H1 (cell line): ENCODE measurements at regions not wholly inside any gene's neighbourhood (a gene's known extent, or its start where the extent isn't known, plus 50 kb on each side); places are given as distances from the start of the nearest gene placed in this dataset.
A peak's percentile ranks its signal among the peaks of the same experiment; 100 is the strongest.

Experiments used
- CTCF ChIA-PET: fragments of 300-600 bp; sonication (Branson Sonifier 250); formaldehyde crosslinking; loops from one replicate; lab custom pipeline; 2021; ENCODE audit not compliant: partially characterized antibody; lab: Charles Lee
- POLR2A ChIA-PET: fragments of 300-600 bp; sonication (Branson Sonifier 250); formaldehyde crosslinking; loops from one replicate; lab custom pipeline; 2021; ENCODE audit warnings: inconsistent platforms; ENCODE audit not compliant: partially characterized antibody; lab: Charles Lee
- DNase-seq, 2 experiments: peaks; one replicate each; pipeline versions ENCODE4 v3.0.0 to v3.0.0-alpha.2; 2010 to 2022; ENCODE audit warnings: low spot score in 2 of 2, low read depth in 1 of 2, mixed read lengths in 1 of 2
- FAIRE-seq: peaks from 2 replicates; lab custom pipeline; 2011; peaks lifted over from hg19 to GRCh38; lab: Jason Lieb, UNC
- H2AFZ ChIP-seq: 2 replicates; pipeline ENCODE4 v1.8.1; 2012; ENCODE audit warnings: low read length, inconsistent platforms
- H2AK5ac ChIP-seq: 2 replicates; pipeline ENCODE4 v1.6.1; 2013; ENCODE audit warnings: low read depth, low read length
- H2BK120ac ChIP-seq: replicated peaks from 2 replicates; pipeline ENCODE3; 2013; ENCODE audit warnings: low read depth, low read length, inconsistent platforms
- H2BK12ac ChIP-seq: 2 replicates; pipeline ENCODE4 v1.6.1; 2013; ENCODE audit warnings: low read depth, low read length
- H2BK15ac ChIP-seq: 2 replicates; pipeline ENCODE4 v1.6.1; 2013; ENCODE audit warnings: low read length
- H2BK20ac ChIP-seq: 2 replicates; pipeline ENCODE4 v1.6.1; 2013; ENCODE audit warnings: low read length
- H2BK5ac ChIP-seq: 2 replicates; pipeline ENCODE4 v1.6.1; 2013; ENCODE audit warnings: low read depth, low read length
- H3K14ac ChIP-seq: 2 replicates; pipeline ENCODE4 v1.6.1; 2013; ENCODE audit warnings: inconsistent platforms; ENCODE audit not compliant: insufficient read length
- H3K18ac ChIP-seq: 2 replicates; pipeline ENCODE4 v1.6.1; 2013; ENCODE audit warnings: low read length; ENCODE audit errors: extremely low read depth
- H3K23ac ChIP-seq: 2 replicates; pipeline ENCODE4 v1.6.1; 2013; ENCODE audit warnings: inconsistent platforms; ENCODE audit not compliant: insufficient read length
- H3K23me2 ChIP-seq: 2 replicates; pipeline ENCODE4 v1.6.1; 2013; ENCODE audit warnings: low read depth, low read length
- H3K27ac ChIP-seq: 2 replicates; pipeline ENCODE4 v1.6.1; 2011; ENCODE audit warnings: low read depth, low read length, inconsistent platforms
- H3K27me3 ChIP-seq, 4 experiments: replicated peaks in 1 of 4; 1 replicate in 1 of 4; 2 replicates in 3 of 4; pipeline versions ENCODE4 v1.6.1 to v1.8.1; 2011 to 2013; ENCODE audit warnings: low read length in 3 of 4, mild to moderate bottlenecking in 3 of 4, inconsistent platforms in 2 of 4, mixed read lengths in 2 of 4, moderate library complexity in 1 of 4; ENCODE audit not compliant: control insufficient read depth in 3 of 4, insufficient read depth in 3 of 4; ENCODE audit errors: extremely low read depth in 1 of 4
- H3K36me3 ChIP-seq, 4 experiments: 2 replicates each; pipeline versions ENCODE4 v1.6.1 to v1.8.1; 2011 to 2013; ENCODE audit warnings: mild to moderate bottlenecking in 4 of 4, low read length in 3 of 4, moderate library complexity in 2 of 4, control low read depth in 1 of 4, inconsistent platforms in 1 of 4; ENCODE audit not compliant: insufficient read depth in 4 of 4, control insufficient read depth in 2 of 4
- H3K4ac ChIP-seq: replicated peaks from 2 replicates; pipeline ENCODE3; 2013; ENCODE audit warnings: low read length, low read depth, mixed read lengths, inconsistent platforms; ENCODE audit not compliant: insufficient read length
- H3K4me1 ChIP-seq, 4 experiments: replicated peaks in 1 of 4; 1 replicate in 1 of 4; 2 replicates in 3 of 4; pipeline versions ENCODE4 v1.6.1 to v1.8.1; 2011 to 2013; ENCODE audit warnings: low read length in 3 of 4, inconsistent platforms in 2 of 4, mixed read lengths in 1 of 4; ENCODE audit not compliant: insufficient read depth in 4 of 4, control insufficient read depth in 3 of 4
- H3K4me2 ChIP-seq, 2 experiments: 2 replicates each; pipeline versions ENCODE4 v1.6.1 to v1.8.1; 2011 to 2013; ENCODE audit warnings: low read depth in 2 of 2, low read length in 2 of 2, control low read depth in 1 of 2, inconsistent platforms in 1 of 2, mild to moderate bottlenecking in 1 of 2; ENCODE audit not compliant: insufficient read depth in 1 of 2
- H3K4me3 ChIP-seq, 4 experiments: fragments of 200-600, 300-600 bp in 1 of 4; sonication (generic), shearing (Covaris generic), sonication (Bioruptor Twin) in 1 of 4; 2 replicates each; pipeline versions ENCODE4 v1.5.1 to v1.8.1; 2011 to 2016; ENCODE audit warnings: low read length in 4 of 4, low read depth in 3 of 4, control low read depth in 2 of 4, inconsistent platforms in 2 of 4, mild to moderate bottlenecking in 2 of 4, mixed read lengths in 1 of 4, moderate library complexity in 1 of 4; ENCODE audit not compliant: insufficient read depth in 2 of 4; ENCODE audit errors: extremely low read depth in 1 of 4
- H3K56ac ChIP-seq: replicated peaks from 2 replicates; pipeline ENCODE3; 2013; ENCODE audit warnings: low read depth, mild to moderate bottlenecking, mixed read lengths, low read length, inconsistent platforms; ENCODE audit not compliant: insufficient read length
- H3K79me1 ChIP-seq: 2 replicates; pipeline ENCODE4 v1.6.1; 2013; ENCODE audit warnings: low read depth, low read length, control low read depth
- H3K79me2 ChIP-seq, 2 experiments: 2 replicates each; pipeline versions ENCODE4 v1.6.1 to v1.8.1; 2012 to 2013; ENCODE audit warnings: low read length in 2 of 2, mild to moderate bottlenecking in 2 of 2, inconsistent platforms in 1 of 2; ENCODE audit not compliant: insufficient read depth in 2 of 2, control insufficient read depth in 1 of 2
- H3K9ac ChIP-seq, 4 experiments: replicated peaks in 1 of 4; 1 replicate in 1 of 4; 2 replicates in 3 of 4; pipeline versions ENCODE4 v1.6.1 to v1.8.1; 2011 to 2013; ENCODE audit warnings: low read depth in 3 of 4, low read length in 3 of 4, control low read depth in 2 of 4, mild to moderate bottlenecking in 2 of 4, moderate library complexity in 2 of 4, inconsistent platforms in 1 of 4; ENCODE audit errors: extremely low read depth in 1 of 4
- H3K9me3 ChIP-seq, 2 experiments: 2 replicates each; pipeline versions ENCODE4 v1.6.1 to v1.8.1; 2012 to 2013; ENCODE audit warnings: mild to moderate bottlenecking in 2 of 2, moderate library complexity in 2 of 2, control low read depth in 1 of 2, inconsistent platforms in 1 of 2, low read depth in 1 of 2, low read length in 1 of 2, mixed read lengths in 1 of 2; ENCODE audit not compliant: insufficient read depth in 2 of 2
- H4K20me1 ChIP-seq, 2 experiments: replicated peaks in 1 of 2; 2 replicates each; pipeline versions ENCODE3 to v1.8.1; 2011 to 2013; ENCODE audit warnings: inconsistent platforms in 2 of 2, low read length in 2 of 2, mild to moderate bottlenecking in 1 of 2; ENCODE audit not compliant: insufficient read depth in 2 of 2, control insufficient read depth in 1 of 2
- H4K5ac ChIP-seq: 2 replicates; pipeline ENCODE4 v1.6.1; 2013; ENCODE audit warnings: low read length, low read depth, mixed read lengths, inconsistent platforms; ENCODE audit not compliant: insufficient read length
- H4K8ac ChIP-seq: 2 replicates; pipeline ENCODE4 v1.8.0; 2013; ENCODE audit warnings: mild to moderate bottlenecking, moderate library complexity, low read length, inconsistent platforms; ENCODE audit not compliant: insufficient read depth; ENCODE audit errors: extremely low read depth
- H4K91ac ChIP-seq: replicated peaks from 2 replicates; pipeline ENCODE3; 2013; ENCODE audit warnings: low read length, mixed read lengths, inconsistent platforms; ENCODE audit not compliant: insufficient read length
- CHD2 ChIP-seq: IDR thresholded peaks from 2 replicates; pipeline ENCODE4 v1.6.1; 2012; ENCODE audit warnings: low read length, improper control_type of control experiment
- EZH2 ChIP-seq: fragments of 200-600 bp; sonication (generic); IDR thresholded peaks from 2 replicates; pipeline ENCODE4 v1.7.1; 2012; ENCODE audit warnings: low read depth, mild to moderate bottlenecking, moderate library complexity, low read length, inconsistent platforms; ENCODE audit not compliant: severe bottlenecking
- FOSL1 ChIP-seq: IDR thresholded peaks from 2 replicates; pipeline ENCODE4 v1.6.1; 2011; ENCODE audit warnings: mild to moderate bottlenecking, low read depth, low read length, moderate library complexity; ENCODE audit not compliant: insufficient read depth
- GABPA ChIP-seq: IDR thresholded peaks from 2 replicates; pipeline ENCODE4 v1.6.1; 2011; ENCODE audit warnings: mild to moderate bottlenecking, low read length, moderate library complexity, borderline replicate concordance; ENCODE audit not compliant: insufficient read depth
- MAFK ChIP-seq: IDR thresholded peaks from 2 replicates; pipeline ENCODE4 v1.6.1; 2012; ENCODE audit warnings: low read depth, mild to moderate bottlenecking, improper control_type of control experiment, low read length
- NANOG ChIP-seq: IDR thresholded peaks from 2 replicates; pipeline ENCODE4 v1.6.1; 2011; ENCODE audit warnings: low read length, low read depth, mild to moderate bottlenecking, inconsistent platforms; ENCODE audit not compliant: insufficient read depth, poor library complexity, severe bottlenecking
- RNF2 ChIP-seq: fragments of 200-900, 300-1000 bp; sonication (generic); IDR thresholded peaks from 2 replicates; pipeline ENCODE4 v1.7.1; 2016; ENCODE audit warnings: borderline replicate concordance, low read depth, mild to moderate bottlenecking, antibody characterized with exemption, low read length; ENCODE audit not compliant: poor library complexity, severe bottlenecking; ENCODE audit errors: missing control alignments
- SIN3A ChIP-seq, 2 experiments: IDR thresholded peaks in 1 of 2; conservative IDR thresholded peaks in 1 of 2; 2 replicates each; pipeline ENCODE4 v1.6.1; 2011 to 2012; ENCODE audit warnings: low read length in 2 of 2, improper control_type of control experiment in 1 of 2, low read depth in 1 of 2, mild to moderate bottlenecking in 1 of 2
- SIRT6 ChIP-seq: IDR thresholded peaks from one replicate; pipeline ENCODE4 v1.7.1; 2012; ENCODE audit warnings: low read length, inconsistent platforms
- WGBS, 2 experiments: shearing (Covaris generic) in 1 of 2; methylation state at CpG; one replicate each; pipeline versions ENCODE4 v1.1.6 to v1.1.7; 2013 to 2015; ENCODE audit warnings: low lambda C conversion rate in 2 of 2, mixed read lengths in 2 of 2, inconsistent platforms in 1 of 2, low coverage in 1 of 2, missing lambda C conversion rate in 1 of 2; ENCODE audit not compliant: insufficient replicate concordance in 2 of 2, insufficient coverage in 1 of 2, insufficient read length in 1 of 2; ENCODE audit errors: extremely low coverage in 1 of 2, missing lambda C conversion rate in 1 of 2; 5-methylcytosine and 5-hydroxymethylcytosine counted together

GRCh38 chr20:55755861-55756260 lies 249.5 kb downstream of the CBLN4 start:
- FAIRE-seq: no peak
- no peak overlapping the region for H3K14ac ChIP-seq
- H3K9me3 ChIP-seq: no peaks in the 10 kb centered on the region

More at GRCh38 chr20:55755861-55756260, 249.5 kb downstream of the CBLN4 start:
- H3K9ac ChIP-seq: no peak overlapping the region
- no peaks in the 10 kb centered on the region for H3K36me3 ChIP-seq
- no peak overlapping the region for H3K4me3 ChIP-seq
- DNase-seq: no peak
- no peak overlapping the region for H2BK120ac ChIP-seq
- H4K91ac ChIP-seq: no peak overlapping the region
- H2BK12ac ChIP-seq: no peak overlapping the region
- H2BK20ac ChIP-seq: no peak overlapping the region
- 100% methylated on average over 3 of the region's 3 CpGs; no CpG with 5 or more reads in 1 of the 2 experiments for WGBS, 2 experiments
- H4K20me1 ChIP-seq: no peaks in the 10 kb centered on the region
- H3K23ac ChIP-seq: no peak overlapping the region
- POLR2A ChIA-PET: no interaction called here
- H3K56ac ChIP-seq: no peak overlapping the region
- H3K27ac ChIP-seq: no peak overlapping the region
- no peak overlapping the region for H2BK15ac ChIP-seq
- no peak overlapping the region for H4K8ac ChIP-seq
- H2BK5ac ChIP-seq: no peak overlapping the region
- TF ChIP-seq GABPA (no peak), NANOG (no peak), EZH2 (no peak), FOSL1 (no peak), RNF2 (no peak), CHD2 (no peak), SIRT6 (no peak), SIN3A (conservative IDR thresholded peaks at IDR 0.05 in 1 of 2, IDR thresholded peaks at IDR 0.05 in 1 of 2; ENCODE audit: low read depth in 1 of 2, low read length in 2 of 2) (no peak), MAFK (no peak)
- no peaks in the 10 kb centered on the region for H3K23me2 ChIP-seq
- H3K4ac ChIP-seq: no peak overlapping the region
- peak overlapping the region; percentile 53; the same call in 1 of the 2 replicates for H2AFZ ChIP-seq
- H3K4me2 ChIP-seq: no peak overlapping the region
- H3K79me2 ChIP-seq: no peaks in the 10 kb centered on the region
- no peaks in the 10 kb centered on the region for H3K4me1 ChIP-seq
- H3K27me3 ChIP-seq: no peaks in the 10 kb centered on the region
- H3K18ac ChIP-seq: no peak overlapping the region
- H2AK5ac ChIP-seq: no peak overlapping the region
- no peak overlapping the region for H4K5ac ChIP-seq
- CTCF ChIA-PET: no interaction called here
- no peaks in the 10 kb centered on the region for H3K79me1 ChIP-seq
